NCI-H82 treated with DMSO at 0.1 percent for 48 hours (cell line): ENCODE measurements at regions not wholly inside any gene's neighbourhood (a gene's known extent, or its start where the extent isn't known, plus 50 kb on each side); places are given as distances from the start of the nearest gene placed in this dataset.

Experiments
- DNase-seq: peaks from one replicate; lab custom pipeline; 2025; ENCODE audit not compliant: unreplicated experiment; lab: John Stamatoyannopoulos, UW

DNA sequence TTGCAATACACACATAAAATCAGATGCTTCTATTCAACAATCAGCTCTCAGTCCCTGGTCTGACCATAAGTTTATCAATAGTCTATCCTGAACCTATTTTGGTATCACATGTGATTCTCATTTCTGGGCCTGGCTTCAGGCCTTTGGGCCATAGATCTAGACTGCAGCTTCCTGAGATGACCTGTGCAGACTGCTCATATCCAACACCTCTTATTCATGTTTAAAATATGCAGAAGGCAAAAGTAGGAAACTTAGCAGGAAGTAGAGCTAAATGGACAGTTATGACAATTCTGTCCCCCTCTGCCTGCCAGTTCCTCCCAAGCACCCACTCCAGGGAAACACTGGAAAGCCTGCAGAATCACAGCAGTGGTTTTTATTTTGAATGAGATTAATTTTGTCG, 53.3 kb downstream of the C7orf25 start:
- DNase-seq = no peak

DNA sequence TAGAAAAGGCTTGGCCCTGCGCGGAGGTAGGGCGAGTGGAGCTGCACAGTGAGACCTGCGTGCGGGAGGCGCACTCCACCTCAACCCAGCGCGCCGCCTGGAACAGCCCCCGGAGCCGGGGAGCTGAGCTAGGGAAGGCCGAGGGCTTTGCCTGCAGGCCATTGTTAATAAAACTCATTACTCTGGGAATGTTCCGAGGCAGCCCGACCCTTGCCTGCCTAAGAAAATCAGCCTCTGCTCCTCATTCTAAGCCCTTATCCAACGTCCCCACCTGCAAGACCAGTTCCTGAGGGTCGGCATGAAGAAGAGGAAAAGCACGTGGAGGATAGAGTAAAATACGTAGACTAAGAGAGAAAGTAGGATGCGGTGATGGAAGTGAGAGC, 55.3 kb downstream of the C7orf25 start:
- no peak for DNase-seq

DNA sequence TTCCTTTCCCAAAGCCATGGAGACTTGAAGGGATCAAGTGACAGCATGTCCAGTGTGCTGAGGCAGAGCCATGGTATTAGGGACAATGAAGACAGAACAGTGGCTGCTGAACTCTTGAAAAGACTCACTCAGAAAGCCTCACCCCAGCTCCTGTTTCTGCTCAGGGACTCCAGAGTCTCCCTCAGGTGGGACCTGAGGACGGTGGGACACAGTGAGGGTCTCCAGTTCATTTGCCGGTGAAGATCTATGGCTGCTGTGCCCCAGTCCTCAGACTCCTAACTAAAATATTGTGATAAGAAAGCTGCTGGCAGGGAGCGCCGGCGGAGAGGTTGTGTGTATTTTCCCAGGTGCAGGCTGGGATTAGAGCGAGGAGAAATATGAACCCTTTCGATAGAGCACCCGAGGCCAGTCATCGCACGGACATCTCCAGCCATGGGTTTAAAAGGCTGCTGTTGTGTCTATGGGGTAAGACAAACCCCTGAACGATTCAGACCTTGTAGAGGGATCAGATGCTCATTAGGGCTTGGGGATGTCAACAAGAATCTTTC, 57.2 kb downstream of the C7orf25 start:
- no peak for DNase-seq

DNA sequence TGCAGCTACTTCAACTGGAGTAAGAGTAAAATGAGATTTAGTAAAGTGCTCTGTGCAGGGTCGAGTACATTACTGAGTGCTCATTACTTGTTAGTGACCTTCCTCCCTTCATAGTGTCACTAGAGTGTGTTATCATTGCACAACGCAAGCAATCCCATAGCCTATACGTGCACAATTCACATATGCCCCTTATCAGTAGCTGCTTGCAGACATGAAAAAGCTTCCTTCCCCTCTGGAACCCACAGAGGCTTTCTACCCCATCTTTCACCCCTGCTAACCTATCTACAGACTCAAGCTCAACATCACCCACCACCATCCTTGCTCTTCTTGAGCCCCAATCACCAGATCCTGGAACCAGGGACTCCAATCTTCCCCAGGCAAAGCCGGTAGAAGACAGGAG, 59.3 kb downstream of the C7orf25 start:
- DNase-seq = no peak

DNA sequence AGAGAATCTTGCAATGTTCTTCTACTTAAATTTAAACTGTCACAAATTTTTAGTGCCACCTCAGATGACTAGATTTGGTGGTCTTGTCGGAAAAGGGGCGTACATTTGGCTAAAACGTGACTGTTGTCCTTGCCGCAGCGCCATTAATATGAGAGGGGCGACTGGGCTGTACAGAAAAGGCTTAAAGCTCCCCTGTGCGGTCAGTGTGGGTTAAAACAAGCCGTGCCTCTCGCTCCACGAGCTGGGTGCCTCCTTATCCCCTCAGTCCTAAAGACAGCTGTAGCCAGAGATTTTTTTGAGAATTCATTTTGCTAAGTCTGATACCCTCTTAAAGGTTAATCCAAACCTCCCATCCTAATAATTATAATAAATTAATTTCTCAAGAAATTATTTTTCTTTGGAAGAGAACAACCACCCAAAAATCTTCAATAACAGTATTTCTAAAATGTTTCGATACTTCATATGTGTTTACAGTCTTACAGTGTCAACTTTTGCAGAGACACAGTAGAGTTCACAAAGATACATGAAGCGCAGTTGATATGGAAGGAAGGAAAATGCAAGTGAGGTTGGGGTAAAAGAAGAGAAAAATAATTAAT, 68.6 kb downstream of the C7orf25 start:
- peak; percentile 42 for DNase-seq

DNA sequence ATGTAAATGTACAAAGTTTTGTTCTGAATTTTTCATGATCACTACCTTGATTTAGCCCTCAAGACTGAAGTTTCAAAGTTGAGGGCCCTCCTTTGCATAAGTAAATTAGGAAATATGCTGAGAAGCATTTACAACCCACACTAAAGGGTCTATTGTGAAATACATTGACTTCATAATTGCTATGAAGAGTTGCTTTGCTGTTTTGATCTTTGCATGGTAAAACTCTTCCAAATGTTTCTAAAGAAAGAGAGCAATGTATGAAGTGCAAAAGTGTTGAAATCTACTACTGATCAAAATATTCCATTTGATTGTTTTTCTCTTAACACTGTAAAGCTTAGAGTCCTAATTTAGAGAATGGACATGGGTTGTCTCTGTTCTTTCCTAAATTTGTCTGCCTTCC, 77.2 kb downstream of the C7orf25 start:
- DNase-seq = no peak

DNA sequence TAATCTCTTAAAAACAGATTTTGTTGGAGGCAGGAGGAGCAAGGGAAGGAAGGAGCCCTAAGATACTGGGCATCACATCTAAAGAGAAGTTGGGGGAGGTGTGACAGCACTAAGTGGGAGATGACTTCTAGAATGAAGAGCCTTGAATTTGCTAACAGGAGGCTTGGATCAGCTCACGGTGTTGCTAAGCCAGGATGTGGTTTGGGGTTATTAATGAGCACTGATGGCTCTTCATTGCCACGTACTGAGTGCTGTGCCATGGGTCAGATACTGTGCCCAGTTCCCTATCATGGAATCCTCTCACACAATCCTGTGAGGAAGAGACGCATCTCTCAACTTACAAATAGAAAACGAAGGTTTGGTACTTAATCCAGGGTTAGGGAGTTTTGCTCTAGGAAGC, 78.5 kb downstream of the C7orf25 start:
- no peak for DNase-seq

DNA sequence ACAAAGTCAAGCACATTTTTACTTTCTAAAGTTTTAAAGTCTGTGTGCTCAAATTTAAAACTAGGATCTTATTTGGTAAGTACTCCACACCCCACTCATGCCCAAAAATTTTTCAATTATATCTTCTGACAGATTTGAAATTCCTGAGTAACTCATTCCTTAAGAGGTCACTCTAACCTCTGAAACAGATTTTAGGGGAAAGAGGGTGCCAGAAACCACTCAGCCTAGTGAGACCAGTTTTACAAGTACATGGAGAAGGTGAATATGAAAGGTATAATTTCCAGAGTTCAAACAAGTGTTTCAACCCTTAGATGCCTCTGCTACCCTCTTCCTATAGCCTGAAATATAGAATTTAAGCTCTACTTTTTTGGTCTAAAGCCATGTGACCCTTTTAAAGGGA, 79.2 kb downstream of the C7orf25 start:
- DNase-seq = no peak

DNA sequence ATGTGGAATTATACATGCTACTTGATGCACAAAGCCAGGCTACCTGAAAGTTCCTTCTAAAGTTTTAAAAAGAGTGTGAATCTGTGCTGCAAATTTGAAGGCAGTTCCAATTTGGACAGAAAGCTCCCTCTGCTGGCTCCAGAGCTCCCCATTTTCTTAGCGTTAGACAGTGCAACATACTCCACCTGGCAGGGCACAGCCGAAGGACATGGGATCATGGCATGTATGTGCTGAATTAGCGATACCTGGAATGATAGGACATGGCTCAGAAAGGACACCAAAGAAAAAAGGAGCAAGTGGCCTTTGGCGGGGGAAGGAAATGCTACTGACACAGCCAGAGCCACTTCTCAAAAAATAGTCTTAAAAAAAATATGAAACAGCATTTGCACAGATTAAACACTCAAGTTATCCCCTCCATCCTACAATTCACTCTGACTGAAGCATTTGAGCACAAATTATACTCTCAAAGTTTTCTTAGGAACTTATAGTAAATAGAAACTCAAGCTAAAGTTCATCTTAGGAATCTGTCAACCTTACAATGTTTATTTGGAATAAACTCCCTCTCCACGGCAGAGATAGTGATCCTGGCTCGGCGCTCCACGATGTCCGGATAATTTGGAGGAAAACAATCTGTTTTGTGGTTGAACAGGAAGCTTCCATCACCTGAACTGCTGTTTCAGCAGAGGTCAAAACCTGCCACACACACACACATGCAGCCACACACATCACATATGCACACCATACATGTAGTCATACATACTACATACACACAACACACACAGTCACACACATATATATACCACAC, 80.0 kb downstream of the C7orf25 start:
- no peak for DNase-seq

DNA sequence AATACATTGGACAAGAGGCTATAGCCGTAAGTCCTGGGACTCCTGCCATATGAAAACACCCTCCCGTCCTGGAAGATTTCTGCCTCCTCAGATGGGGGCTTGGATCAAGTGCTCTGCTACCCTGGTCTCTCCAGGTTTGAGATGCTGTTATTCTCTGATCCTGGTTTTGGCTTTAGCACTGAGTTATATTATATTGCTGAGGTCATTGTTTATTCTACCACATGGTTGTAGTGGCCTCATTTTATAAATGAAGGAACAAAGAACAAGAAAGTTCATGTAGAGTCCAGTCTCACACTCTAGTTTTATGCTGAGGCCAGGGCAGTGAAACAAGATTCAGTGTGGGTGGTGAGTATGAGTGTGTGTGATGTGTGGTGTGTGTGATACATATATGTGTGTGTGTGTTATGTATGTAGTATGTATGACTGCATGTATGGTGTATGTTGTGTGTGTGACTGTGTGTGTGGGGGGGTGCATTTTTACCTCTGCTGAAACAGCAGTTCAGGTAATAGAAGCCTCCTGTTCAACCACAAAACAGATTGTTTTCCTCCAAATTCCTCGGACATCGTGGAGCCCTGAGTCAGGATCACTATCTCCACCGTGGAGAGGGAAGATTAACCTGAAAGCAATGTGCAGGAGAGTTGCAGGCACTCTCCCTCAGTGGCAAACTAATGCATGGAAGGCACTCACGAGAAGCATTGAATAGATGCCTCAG, 80.7 kb downstream of the C7orf25 start:
- no peak for DNase-seq

DNA sequence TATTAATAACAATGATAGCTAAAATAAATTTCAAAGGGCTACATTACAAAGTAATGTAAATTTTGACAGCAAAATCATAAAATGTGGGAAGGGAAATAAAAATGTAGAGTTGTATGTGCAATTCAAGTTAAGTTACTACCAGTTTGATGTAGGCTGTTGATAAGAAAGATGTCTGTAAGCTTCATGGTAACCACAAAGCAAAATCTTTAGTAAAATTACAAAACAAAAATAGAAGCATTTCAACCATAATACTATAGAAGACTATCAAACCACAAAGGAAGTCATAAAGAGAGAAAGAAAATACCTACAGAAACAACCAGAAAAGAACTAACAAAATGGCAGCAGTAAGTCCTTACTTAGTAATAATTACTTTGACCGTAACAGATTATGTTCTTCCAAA, 99.1 kb downstream of the C7orf25 start:
- DNase-seq = no peak

DNA sequence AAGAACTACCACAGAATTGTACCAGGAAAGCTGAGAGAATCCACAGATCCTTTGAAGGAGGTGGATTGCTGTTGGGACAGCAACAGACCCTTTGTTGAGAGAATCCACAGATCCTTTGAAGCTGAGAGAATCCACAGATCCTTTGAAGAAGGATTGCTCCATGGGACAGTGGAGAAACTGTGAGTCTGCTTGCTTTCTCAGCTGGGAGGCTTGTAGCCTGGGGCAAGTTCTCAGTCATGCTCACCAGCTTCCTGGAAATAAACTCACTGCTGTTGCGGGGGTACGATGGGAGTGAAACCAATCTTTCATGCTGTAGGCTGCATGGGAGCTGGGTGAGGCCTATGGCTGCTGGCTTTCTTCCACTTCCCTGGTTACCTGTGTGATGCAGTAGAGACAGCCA, 106.3 kb downstream of the C7orf25 start:
- no peak for DNase-seq

DNA sequence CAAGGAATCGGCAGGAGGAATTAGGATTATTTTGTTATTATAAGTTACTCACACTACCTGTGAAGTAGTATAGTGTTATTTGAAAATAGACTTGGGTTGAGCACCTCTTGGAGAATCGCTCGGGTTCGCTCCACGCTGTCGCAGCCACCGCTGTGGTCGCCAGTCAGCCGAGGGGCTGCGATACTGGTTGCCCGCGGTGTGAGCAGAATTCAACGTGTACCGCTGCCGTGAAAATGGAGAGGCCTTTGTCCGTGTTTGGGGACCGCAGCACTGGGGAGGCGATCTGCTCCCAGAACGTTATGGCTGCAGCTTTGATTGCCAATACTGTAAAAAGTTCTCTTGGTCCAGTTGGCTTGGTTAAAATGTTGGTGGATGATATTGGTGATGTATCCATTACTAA, 117.2 kb downstream of the C7orf25 start:
- no peak for DNase-seq

DNA sequence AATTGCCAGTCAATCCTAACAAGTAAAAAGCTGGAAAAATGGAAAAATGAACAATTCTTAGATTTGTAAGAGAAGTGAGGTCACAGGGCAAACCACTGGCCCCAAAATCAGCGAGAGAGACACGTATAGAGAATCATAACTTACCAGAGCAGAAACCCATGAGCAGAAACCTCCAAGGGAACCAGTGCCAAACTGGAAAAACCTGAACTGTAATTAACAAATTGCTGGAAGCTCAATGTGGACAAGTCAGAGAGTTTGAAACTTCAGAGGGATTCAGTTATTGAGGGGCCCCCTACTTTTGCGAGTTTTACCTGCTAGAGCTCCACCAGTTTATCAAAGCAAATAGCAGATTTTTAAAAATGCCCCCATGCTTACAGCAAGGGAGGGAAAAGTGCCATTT, 119.0 kb downstream of the C7orf25 start:
- DNase-seq = no peak

DNA sequence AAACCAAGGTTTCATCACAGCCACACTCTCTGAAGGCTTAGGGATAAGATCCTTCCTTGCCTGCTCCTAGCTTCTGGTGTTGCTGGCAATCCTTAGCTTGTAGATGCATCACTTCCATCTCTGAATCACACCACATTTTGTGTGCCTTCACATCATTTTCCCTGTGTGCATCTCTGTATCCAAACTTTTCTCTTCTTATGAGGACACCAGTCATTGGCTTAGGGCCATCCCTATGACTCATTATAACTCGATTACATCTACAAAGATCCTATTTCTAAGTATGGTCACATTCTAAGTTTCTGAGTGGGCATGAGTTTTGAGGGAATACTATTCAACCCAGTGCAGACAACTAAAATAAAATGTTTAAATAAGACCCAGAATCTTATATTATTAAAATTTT, 121.7 kb downstream of the C7orf25 start:
- no peak for DNase-seq

DNA sequence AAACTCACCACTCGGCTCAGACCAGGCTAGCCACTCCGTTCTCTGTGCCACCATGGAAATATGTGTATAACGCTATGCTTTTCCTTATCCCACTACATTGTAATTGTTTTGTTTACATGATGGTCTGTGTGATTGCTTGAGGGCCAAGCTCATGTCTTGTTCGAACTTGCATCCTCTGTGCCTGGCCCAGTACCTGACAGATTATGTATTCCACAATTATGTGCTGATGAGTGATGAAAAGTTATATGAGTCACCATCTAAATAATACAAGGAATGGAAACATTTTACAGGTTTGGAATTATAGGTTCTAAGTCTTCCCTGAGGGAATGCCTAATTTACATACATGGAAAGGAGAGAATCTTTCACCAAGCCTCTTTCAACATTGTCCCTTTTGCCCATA, 137.4 kb downstream of the C7orf25 start:
- no peak for DNase-seq

DNA sequence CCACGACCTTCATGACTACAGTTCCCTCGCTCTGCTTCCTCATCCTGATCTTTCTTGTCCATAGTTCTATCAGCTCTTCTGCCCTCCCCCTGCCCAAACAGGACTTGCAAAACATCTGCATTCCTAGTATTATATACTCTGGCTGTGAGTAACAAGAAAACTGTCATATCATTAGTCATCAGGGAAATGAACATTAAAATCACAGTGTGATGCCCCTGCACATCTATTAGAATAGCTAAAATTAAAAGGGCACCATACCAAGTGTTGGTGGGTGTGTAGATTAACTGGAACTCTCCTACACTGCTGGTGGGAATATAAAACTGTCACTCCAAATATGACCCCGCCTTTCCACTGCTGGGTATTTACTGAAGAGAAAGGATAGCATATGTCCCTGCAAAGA, 141.8 kb downstream of the C7orf25 start:
- no peak for DNase-seq

DNA sequence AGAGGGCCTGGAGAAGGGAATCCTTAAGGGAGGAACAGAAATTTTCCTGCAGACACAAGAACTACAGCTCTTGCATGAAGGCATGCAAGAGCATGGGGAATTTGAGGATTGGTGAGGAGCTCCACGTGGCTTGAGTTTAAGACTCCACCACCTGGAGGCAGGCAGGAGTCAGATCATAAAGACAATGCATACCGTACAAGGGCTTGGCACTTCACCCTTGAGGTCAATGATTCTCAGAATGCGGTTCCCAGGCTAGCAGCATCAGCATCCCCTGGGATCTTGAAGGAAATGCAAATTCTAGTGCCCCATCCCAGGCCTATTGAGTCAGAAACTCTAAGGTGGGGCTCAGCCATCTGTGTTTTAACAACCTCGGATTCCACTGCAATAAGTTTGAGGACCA, 143.8 kb downstream of the C7orf25 start:
- DNase-seq = no peak

DNA sequence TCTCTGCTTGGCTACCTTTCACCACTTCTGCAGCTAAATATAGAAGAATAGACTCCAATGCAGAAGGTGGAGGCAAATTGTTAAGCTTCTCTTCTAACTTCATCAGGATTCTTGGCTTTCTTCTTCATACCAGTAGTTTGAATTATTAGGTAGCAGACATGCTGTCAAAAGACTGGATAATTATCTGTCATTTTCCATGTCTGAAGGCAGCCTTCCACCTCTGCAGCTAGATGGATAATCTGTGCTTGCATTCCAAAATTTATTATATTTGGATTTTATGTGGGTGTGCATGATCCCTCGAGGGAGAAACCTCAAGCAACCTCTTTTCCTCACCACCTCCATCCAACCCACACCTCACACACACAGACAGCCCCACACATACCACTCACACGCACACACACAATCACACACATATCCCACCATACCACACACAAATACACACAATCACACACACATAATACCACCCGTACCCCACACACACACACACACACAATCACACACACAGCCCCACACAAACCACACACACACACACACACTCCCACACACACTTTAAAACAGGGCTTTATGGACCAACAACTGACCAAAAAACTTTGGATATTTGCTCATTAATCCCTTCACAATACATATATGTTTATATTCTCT, 145.0 kb downstream of the C7orf25 start:
- DNase-seq = no peak

DNA sequence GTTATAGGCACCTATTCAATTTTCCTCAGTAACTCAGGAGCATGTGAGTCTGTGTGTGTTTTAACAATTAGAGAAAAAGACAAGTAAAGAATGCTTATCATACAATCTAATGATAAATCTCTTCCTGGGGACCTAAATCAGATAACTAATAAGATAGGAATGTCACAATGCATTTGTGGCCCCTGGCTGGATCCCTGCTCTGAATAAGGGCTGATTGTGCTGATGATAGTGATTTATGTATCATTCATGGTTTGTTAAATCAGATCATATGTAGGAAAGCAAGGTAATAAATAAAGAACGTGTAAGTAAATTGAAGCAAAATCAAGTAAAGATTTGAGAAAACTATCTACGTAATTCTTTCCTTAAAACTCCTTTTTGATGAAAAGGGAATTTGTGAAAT, 145.9 kb downstream of the C7orf25 start:
- DNase-seq = no peak

DNA sequence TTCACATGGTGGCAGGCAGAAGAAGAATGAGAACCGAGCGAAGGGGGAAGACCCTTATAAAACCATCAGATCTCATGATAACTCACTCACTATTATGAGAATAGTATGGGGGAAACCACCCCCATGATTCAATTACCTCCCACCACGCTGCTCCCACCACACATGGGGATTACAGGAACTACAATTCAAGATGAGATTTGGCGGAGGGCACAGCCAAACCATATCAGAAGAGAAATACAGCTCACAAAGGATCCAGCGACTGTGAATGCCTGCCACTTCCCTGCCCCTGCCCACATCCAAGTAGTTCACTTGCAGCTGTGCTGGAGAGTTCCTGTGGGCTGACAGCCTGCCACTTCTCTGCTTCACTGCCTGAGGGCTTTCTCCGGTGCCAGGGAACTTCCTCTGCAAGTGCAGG, 148.7 kb downstream of the C7orf25 start:
- no peak for DNase-seq

DNA sequence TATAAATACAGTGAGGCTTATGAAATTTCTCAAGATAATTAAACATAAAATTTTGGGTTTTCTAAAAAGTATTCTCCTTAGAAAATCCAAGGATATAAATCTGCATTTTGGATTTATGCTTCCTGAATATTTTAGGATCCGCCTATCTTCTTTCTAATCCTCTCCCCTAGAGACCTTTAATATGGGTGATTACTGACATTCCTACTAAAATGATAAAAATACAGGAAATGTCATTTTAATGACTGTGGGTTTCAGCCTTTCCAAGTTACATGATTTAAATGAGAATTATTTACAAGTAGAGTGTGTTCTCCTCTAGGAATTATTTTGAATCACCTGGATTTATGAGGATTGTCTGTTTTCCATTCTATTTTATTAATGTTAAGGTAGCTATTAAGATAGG, 150.4 kb downstream of the C7orf25 start:
- DNase-seq = no peak
